Urinary bladder (tissue), 3 donors: ENCODE measurements at regions not wholly inside any gene's neighbourhood (a gene's known extent, or its start where the extent isn't known, plus 50 kb on each side); places are given as distances from the start of the nearest gene placed in this dataset.

Experiments used
- DNase-seq: peaks from one replicate; pipeline ENCODE4 v3.0.0-alpha.2; 2015; ENCODE audit errors: extremely low spot score
- H3K27ac ChIP-seq: one replicate; pipeline ENCODE4 v1.5.1; 2013; ENCODE audit warnings: low read depth, mild to moderate bottlenecking, moderate library complexity
- H3K36me3 ChIP-seq: one replicate; pipeline ENCODE4 v1.6.1; 2013; ENCODE audit warnings: mild to moderate bottlenecking, moderate library complexity; ENCODE audit not compliant: insufficient read depth
- H3K4me1 ChIP-seq: one replicate; pipeline ENCODE4 v1.6.1; 2013; ENCODE audit warnings: mild to moderate bottlenecking, moderate library complexity; ENCODE audit not compliant: insufficient read depth
- H3K4me3 ChIP-seq: one replicate; pipeline ENCODE4 v1.5.1; 2013; ENCODE audit warnings: low read depth, low read length
- WGBS: extraction: QIAGEN DNeasy Blood & Tissue Kit; methylation state at CpG from one replicate; pipeline ENCODE4 v1.1.7; 2013; 5-methylcytosine and 5-hydroxymethylcytosine counted together
- donor health status: healthy with polysubstance abuse.
- donor health status: healthy.

DNA sequence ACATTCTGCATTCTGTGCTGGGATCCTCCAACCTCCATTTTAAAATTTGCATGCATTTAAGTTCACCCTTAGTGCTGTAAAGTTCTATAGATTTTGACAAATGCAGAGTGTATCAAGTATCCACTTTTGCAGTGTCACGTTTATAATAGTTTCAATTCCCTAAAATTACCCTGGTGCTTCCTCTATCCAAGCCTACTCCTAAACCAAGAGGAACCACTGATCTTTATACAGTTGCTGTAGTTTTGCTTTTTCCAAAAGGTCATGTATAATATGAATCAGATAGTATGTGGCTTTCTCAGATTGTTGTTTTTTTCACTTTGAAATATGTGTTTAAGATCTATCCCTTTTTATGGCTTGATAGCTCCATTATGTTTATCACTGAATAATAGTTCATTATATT, 468.4 kb upstream of the CDH6 start:
- no peaks in the 10 kb centered on the region for H3K4me1 ChIP-seq
- 78% methylated on average over 1 of the region's 1 CpG for WGBS
- no peaks in the 10 kb centered on the region for H3K36me3 ChIP-seq
- H3K27ac ChIP-seq, result no peak overlapping the region
- no peak for DNase-seq
- H3K4me3 ChIP-seq, result no peak overlapping the region

DNA sequence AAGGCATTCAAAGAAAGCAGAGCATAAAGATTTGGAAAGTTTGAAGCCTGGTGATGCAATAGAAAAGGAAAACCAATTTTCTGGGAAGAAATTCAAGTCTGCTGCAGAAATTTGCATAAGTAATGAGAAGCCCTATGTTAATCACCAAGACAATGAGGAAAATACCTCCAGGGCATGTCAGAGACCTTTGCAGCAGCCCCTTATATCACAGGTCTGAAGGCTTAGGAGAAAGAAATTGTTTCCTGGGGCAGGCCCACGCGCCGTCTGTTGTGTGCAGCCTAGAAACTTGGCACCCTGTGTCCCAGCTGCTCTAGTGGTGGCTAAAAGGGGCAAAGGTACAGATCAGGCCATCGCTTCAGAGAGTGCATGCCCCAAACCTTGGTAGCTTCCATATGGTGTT, 495.3 kb upstream of the CDH6 start:
- no peak for DNase-seq
- Histone ChIP-seq H3K27ac (no peak overlapping the region), H3K4me1 (no peaks in the 10 kb centered on the region), H3K4me3 (no peak overlapping the region), H3K36me3 (no peaks in the 10 kb centered on the region)
- 88% methylated on average over 4 of the region's 4 CpGs for WGBS

DNA sequence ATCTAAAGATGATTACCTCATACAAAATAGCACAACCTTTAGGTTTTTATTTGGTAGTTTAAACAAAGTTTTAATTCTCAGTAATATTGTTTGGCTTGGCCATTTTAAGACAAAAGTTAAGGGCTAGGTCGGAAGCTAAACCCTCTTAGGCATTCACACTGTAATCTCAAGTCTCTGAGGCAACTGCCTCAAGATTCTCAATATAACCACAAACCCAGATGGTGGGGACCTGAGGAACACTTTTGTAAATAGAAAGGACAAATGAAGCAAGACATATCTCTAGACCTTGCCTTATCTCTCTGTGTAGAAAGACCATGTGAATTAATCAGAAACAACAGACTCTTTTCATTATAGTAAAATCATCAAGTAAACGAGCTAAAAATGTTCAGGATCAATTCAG, 500.2 kb upstream of the CDH6 start:
- WGBS, result 32% methylated on average over 2 of the region's 2 CpGs
- H3K36me3 ChIP-seq, result no peaks in the 10 kb centered on the region
- no peak for DNase-seq
- H3K4me3 ChIP-seq, result no peak overlapping the region
- no peaks in the 10 kb centered on the region for H3K4me1 ChIP-seq
- H3K27ac ChIP-seq, result no peak overlapping the region

DNA sequence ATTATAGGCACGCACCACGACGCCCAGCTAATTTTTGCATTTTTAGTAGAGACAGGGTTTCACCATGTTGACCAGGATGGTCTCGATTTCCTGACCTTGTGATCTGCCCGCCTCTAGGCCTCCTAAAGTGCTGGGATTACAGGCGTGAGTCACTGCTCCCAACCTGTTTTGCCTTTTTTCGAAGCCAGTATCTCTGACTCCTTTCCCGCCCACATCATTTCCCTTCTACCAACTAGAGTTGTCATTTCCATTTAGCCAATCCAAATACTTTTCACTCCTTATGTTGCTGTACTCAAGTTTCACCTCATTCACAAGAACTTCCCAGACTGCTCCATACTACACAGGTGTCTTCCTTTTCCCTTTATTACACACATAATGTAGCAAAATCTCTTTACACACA, 502.6 kb upstream of the CDH6 start:
- no peak for DNase-seq
- Histone ChIP-seq H3K36me3 (no peaks in the 10 kb centered on the region), H3K4me3 (no peak overlapping the region), H3K27ac (no peak overlapping the region), H3K4me1 (no peaks in the 10 kb centered on the region)
- WGBS, result 91% methylated on average over 8 of the region's 8 CpGs

DNA sequence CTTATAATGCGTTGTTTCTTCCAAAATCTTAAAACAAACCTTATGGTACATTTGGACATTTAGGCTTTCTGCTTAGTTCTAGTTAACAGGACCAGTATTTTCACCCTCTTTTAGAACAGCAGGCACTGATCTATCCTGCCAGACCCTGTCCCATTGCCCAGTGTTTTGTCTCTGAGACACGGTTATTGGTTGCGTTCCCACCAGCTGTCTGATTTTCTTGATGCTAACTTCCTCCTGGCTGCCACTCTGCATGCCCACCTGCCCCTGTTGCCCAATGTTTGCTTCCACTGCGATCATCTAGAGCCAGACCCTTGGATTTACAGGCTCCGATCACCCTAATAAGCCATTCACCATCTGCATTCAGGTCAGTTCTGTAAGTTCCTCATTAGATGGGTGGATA, 506.0 kb upstream of the CDH6 start:
- H3K36me3 ChIP-seq, result no peaks in the 10 kb centered on the region
- no peaks in the 10 kb centered on the region for H3K4me1 ChIP-seq
- 74% methylated on average over 5 of the region's 5 CpGs for WGBS
- H3K4me3 ChIP-seq, result no peak overlapping the region
- no peak for DNase-seq
- no peak overlapping the region for H3K27ac ChIP-seq

DNA sequence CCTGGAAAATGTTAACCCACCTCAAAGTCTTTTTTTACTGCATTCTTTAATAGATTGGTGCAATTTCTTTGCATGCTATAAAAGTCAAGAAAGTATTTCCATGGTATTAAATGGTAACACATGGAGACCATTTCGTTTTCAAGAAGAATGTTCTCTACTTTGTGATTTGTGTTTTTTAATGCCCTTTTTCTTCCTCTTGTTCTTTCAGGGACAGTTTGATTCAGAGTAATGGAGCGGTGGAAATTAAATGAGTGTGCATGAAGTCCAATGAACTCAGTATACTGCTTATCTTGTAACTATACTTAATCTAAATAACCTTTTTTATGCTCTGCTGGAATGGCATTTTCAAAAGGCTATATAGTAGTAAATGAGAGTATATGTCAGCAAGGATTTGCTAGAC, 507.0 kb upstream of the CDH6 start:
- DNase-seq, result no peak
- Histone ChIP-seq H3K36me3 (no peaks in the 10 kb centered on the region), H3K4me3 (no peak overlapping the region), H3K4me1 (no peaks in the 10 kb centered on the region), H3K27ac (no peak overlapping the region)
- 38% methylated on average over 2 of the region's 2 CpGs for WGBS

DNA sequence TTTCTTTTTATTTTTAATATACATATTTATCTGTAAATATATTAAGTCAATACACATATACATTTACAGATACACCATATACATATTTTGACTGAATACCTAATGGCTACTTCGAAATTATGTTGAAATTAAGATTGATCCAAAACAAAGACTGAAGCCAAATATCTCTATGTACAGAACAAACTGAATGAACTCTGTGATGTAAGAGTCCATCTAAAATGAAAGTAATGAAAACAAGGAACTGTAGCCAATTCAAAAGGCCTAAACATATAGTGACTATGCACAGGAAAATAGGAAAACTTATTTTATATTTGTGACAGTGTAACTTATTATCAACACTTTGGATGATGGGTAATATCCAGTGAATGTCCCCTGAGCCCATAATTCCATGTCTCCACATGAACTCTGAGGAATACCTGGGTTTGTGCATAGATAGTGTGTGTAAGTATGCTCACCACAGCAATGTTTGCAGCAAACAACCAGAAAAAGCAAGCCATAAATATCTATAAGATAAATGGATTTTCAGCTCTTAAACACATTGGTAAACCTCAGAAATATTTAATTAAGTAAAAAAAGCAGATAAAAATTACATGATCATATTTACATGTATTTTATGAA, 517.2 kb upstream of the CDH6 start:
- WGBS, result 77% methylated on average over 1 of the region's 1 CpG
- Histone ChIP-seq H3K27ac (no peak overlapping the region), H3K36me3 (no peaks in the 10 kb centered on the region), H3K4me1 (no peaks in the 10 kb centered on the region), H3K4me3 (no peak overlapping the region)
- DNase-seq, result no peak

DNA sequence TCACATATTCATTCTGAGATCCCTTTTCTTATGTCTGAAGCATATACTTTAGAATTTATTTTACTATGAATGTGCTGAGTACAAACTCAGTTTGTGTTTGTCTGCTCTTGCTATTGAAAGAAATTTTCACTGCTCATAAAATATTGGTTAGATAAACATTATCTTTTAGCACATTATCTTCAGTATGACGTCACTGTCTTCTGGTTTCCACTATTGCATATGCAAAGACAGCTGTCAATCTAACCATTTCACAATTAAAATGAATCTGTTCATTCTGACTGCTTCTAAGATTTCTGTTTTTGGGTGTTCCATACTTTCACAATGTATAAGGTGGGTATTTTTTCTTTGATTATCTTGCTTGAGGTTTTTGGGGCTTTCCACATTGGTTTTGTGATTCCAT, 526.2 kb upstream of the CDH6 start:
- 33% methylated on average over 1 of the region's 1 CpG for WGBS
- DNase-seq, result no peak

DNA sequence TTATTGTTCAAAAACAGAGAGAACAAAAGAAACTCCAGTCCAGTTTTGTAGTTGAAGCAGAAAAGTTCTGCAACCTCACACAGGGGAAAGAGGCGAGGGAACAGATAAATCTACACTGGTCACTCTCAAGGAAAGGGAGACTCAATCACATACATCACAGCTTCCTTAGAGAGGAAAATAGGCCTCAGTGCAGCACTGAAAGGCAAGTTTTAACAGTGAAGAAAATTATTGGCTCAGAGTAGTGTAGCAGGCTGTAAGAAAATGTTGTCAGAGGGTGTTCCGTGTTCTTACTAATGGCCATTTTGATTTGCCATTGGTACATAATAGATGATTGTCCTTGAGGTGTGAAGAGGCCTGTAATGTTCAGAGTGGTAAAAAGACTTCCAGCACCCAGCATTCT, 530.0 kb upstream of the CDH6 start:
- DNase-seq, result no peak
- no peak overlapping the region for H3K4me3 ChIP-seq
- no peaks in the 10 kb centered on the region for H3K4me1 ChIP-seq
- H3K36me3 ChIP-seq, result no peaks in the 10 kb centered on the region
- WGBS, result 77% methylated on average over 2 of the region's 2 CpGs
- no peak overlapping the region for H3K27ac ChIP-seq

More for the DNA sequence above, 526.2 kb upstream of the CDH6 start:
- H3K4me1 ChIP-seq, result no peaks in the 10 kb centered on the region
- H3K27ac ChIP-seq, result no peak overlapping the region
- no peak overlapping the region for H3K4me3 ChIP-seq
- H3K36me3 ChIP-seq, result no peaks in the 10 kb centered on the region

DNA sequence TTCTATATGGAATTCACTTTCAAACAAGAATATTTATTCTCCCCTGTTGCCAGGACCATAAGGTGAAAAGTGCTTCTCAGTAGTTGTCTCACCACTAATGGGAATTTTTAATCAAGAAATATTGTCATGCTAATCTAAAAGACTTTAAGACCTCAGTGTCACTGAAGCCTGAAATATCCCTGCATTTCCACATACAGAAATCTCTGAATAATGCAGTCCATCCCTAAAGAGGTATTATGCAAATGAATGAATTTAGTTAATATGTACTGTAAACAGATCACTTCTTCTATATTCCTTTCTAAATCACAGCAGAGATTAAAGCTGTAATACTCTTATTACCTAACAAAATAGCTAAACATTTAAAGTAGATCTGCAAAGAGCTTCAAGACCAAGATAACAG, 531.1 kb upstream of the CDH6 start:
- DNase-seq, result no peak
- H3K4me3 ChIP-seq, result no peak overlapping the region
- H3K36me3 ChIP-seq, result no peaks in the 10 kb centered on the region
- no peak overlapping the region for H3K27ac ChIP-seq
- H3K4me1 ChIP-seq, result no peaks in the 10 kb centered on the region

DNA sequence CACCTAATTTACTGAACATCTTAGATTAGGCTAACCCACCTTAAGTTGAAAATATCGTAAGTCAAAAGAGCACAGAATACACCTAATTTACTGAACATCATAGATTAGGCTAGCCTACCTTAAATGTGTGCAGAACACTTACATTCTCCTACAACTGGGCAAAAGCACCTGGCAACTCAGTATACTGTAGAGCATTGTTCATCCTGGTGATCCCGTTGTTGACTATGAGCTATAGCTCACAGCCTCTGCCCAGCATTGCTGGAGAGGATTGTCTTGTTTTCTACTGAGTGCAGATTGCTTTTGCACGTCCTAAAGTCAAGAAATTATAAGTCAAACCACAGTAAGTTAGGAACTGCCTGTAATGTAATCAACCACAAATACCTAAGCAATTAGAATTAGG, 531.8 kb upstream of the CDH6 start:
- H3K36me3 ChIP-seq, result no peaks in the 10 kb centered on the region
- no peak overlapping the region for H3K4me3 ChIP-seq
- DNase-seq, result no peak
- WGBS, result 67% methylated on average over 3 of the region's 3 CpGs
- H3K27ac ChIP-seq, result no peak overlapping the region
- no peaks in the 10 kb centered on the region for H3K4me1 ChIP-seq

DNA sequence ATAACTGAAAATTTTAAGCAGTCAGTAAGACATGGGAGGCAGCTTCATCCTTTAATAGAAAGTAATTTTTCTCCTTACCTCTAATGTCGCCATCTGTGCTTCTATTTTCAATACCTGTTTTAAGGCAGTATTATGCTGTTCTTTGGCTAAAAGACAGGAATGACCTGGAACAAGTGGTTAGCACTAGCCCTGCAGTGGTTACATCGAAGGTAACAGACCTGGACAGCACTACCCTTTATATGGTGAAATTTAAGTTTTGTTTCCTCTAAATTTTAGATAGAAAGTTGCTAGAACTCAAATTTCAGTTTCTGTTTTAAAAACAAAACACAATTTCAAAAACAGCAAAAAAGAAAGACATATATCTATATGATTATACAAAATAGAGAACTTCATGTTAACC, 534.1 kb upstream of the CDH6 start:
- 85% methylated on average over 2 of the region's 2 CpGs for WGBS
- Histone ChIP-seq H3K4me1 (no peaks in the 10 kb centered on the region), H3K36me3 (no peaks in the 10 kb centered on the region), H3K27ac (no peak overlapping the region), H3K4me3 (no peak overlapping the region)
- DNase-seq, result no peak

DNA sequence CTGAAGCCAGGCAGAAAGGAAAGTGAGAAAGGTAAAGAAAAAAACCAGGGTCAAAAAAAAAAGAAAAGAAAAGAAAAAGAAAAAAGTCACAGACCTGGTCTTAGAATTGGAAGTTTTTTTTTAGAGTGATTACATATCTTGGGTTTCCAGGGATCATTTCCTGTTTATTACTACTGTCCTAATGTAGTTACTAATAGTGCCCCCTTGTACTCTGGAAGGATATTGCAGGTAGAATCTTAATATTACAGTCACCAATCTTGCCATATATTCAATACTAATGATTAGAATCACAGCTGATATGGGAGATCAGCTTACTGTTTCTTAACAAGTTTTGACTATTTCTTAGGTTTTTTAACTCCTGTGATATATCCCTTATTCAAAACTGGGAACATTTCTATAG, 543.2 kb upstream of the CDH6 start:
- no peaks in the 10 kb centered on the region for H3K4me1 ChIP-seq
- H3K36me3 ChIP-seq, result no peaks in the 10 kb centered on the region
- no peak overlapping the region for H3K4me3 ChIP-seq
- no peak overlapping the region for H3K27ac ChIP-seq
- no peak for DNase-seq

DNA sequence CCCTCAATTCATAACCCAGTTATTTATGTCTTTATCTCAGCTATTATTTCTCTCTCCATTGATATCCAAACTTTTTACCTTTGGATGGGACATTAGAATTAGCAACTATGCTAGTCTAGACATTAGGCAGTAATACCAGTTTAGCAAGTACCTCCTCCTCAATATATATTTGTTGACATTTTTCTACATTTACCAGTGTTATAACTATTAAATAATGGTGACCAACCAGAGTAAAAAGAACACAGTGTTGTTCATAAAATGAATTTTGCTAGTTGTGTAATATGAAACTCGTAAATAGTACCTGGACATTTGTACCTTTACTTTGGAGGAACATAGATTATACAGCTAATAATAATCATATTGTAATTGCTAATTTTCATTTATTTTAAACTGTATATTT, 554.6 kb upstream of the CDH6 start:
- 86% methylated on average over 1 of the region's 1 CpG for WGBS
- DNase-seq, result no peak
- Histone ChIP-seq H3K4me1 (no peaks in the 10 kb centered on the region), H3K27ac (no peak overlapping the region), H3K4me3 (no peak overlapping the region), H3K36me3 (no peaks in the 10 kb centered on the region)

DNA sequence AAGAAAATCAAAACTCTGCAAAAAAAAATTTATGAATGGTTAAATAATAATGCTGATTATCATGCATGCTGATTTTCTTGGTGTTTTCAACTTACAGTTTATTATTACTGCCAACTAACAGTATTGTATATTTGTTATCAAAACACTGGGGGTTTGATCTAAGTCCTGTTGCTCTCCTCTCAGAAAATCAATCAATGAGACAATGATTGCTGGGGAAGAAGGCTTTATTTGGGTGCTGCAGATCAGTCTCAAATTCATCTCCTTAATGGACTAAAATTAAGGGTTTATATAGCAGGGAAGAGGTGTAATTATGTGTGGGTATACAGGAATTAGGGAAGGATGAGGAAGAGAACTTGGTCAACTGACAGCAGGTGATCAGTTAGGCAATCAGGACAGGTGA, 565.5 kb upstream of the CDH6 start:
- Histone ChIP-seq H3K4me3 (no peak overlapping the region), H3K36me3 (no peaks in the 10 kb centered on the region), H3K27ac (no peak overlapping the region), H3K4me1 (no peaks in the 10 kb centered on the region)
- no peak for DNase-seq
